PC-9 (cell line): ENCODE measurements at regions not wholly inside any gene's neighbourhood (a gene's known extent, or its start where the extent isn't known, plus 50 kb on each side); places are given as distances from the start of the nearest gene placed in this dataset.

Experiments
- EZH2 ChIP-seq: fragments of 200-600 bp; sonication (generic); IDR thresholded peaks from 2 replicates; pipeline ENCODE4 v1.8.0; 2017; ENCODE audit warnings: antibody characterized with exemption, low read depth
- TF ChIP-seq, protein P1 (sequence below): fragments of 200-600 bp; sonication (generic); conservative IDR thresholded peaks from 2 replicates; pipeline ENCODE4 v1.6.1; 2017; ENCODE audit warnings: mixed run types, antibody characterized with exemption, mild to moderate bottlenecking, moderate library complexity

GRCh38 chr6:122063076-122063475 lies 336.4 kb upstream of the HSF2 start:
- TF ChIP-seq, protein P1, sequence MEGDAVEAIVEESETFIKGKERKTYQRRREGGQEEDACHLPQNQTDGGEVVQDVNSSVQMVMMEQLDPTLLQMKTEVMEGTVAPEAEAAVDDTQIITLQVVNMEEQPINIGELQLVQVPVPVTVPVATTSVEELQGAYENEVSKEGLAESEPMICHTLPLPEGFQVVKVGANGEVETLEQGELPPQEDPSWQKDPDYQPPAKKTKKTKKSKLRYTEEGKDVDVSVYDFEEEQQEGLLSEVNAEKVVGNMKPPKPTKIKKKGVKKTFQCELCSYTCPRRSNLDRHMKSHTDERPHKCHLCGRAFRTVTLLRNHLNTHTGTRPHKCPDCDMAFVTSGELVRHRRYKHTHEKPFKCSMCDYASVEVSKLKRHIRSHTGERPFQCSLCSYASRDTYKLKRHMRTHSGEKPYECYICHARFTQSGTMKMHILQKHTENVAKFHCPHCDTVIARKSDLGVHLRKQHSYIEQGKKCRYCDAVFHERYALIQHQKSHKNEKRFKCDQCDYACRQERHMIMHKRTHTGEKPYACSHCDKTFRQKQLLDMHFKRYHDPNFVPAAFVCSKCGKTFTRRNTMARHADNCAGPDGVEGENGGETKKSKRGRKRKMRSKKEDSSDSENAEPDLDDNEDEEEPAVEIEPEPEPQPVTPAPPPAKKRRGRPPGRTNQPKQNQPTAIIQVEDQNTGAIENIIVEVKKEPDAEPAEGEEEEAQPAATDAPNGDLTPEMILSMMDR: no peak
- no peak for TF ChIP-seq EZH2
